ENCODE measurements at regions not wholly inside any gene's neighbourhood (a gene's known extent, or its start where the extent isn't known, plus 50 kb on each side); places are given as distances from the start of the nearest gene placed in this dataset.
"Not testable (repeated sequence)": the region's sequence is repeated elsewhere in the genome, so short reads cannot be mapped to it uniquely, and the experiment has no call there.

DNA sequence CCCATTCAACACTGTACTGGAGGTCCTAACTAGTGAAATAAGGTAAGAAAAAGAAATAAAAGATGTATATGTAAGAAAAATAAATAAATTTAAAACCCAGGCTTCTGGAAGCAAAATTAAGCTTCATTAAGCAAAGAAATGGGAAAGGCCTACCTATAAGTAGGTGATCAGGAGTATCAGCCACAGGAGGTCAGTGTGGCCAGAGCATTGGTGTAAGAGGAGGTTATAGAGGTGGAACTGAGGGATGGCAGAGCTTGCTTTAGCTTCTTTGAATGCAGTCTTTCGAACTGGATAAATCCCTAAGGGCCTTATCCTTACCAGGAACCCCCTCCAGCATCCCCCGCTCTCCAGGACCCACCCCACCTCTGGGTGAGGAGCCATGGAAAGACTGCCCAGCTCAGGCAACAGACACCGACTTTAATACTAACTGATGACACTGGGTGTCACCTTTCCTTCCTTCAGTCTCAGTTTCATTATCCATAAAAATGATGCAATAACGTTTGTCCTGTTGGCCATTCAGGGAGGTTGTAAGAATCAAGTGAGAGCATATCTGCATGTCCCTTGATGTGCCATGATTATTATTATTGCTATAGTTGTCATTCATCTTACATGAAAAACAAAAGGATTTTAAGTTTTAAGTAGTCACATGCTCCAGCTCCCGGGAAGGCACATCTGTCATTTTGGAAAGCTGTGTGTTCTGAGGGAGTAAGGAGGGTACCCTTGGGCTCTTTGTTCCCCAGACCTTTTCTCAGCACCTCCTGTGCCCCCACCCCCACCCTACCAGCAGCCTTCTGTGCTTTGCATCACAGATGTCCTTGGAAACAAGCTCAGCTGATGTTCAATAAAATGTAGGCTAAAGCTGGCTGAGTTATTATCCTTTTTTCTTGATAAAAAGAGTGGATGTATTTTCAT, 50.8 kb upstream of the CTNNA1 start:
- no peak for FAIRE-seq

DNA sequence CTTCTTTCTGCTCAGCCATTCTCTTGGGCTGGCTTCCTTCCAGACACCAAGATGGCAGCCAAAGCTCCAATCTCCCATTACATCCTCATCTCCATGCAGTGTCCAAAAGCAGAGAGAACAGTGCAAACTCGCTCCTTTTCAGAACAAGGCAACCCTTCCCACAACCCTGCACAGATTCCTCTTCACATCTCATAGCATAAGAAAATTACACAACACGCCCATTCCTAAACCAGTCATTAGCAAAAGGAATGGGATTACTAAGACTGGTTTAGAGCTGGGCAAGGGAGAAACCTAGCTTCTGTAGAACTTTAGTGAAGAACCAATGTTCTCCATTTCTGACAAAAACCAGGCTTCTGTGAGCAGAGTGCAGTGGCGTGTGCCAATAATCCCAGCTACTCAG, 51.5 kb upstream of the CTNNA1 start:
- no peak for FAIRE-seq

DNA sequence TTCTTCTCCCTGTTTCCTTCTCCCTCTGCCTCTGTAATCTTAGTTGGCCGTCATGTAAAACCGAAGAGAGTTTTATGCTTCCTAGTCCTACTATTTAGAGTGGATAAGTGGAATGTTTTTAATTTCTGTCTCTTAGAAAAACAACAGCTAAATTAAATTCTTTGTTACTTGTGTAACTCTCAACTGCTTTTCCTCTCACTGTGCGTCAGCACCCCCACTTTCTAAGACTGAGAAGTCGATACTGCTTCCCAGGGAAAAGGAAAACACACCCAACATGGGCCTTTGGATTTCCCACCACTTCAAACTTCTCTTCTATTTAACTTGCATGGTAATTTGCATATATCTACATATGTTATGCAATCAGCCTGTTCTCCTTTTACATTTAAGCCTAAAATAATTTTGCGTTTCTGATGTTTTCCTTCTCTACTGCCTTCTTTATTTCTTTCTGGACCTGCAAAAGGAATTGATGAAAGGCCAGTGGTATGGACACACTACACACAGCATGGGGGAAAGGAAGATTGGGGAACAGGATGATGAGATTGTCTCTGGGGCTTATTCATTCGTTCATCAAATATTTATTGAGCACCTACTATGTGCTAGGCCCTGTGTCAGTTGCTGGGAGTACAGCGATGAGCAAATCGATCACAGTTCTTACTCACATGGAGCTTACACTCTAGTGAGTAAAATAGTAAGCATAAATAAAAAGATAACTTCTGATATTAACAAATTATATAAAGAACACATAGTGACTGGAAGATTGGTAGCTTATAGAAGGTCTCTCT, 52.5 kb upstream of the CTNNA1 start:
- FAIRE-seq: peak; percentile 65

GRCh38 chr5:138699482-138699881, 53.7 kb upstream of the CTNNA1 start:
- FAIRE-seq: no peak

- FAIRE-seq: no peak
Observed at GRCh38 chr5:138698713-138699112, 54.5 kb upstream of the CTNNA1 start.

DNA sequence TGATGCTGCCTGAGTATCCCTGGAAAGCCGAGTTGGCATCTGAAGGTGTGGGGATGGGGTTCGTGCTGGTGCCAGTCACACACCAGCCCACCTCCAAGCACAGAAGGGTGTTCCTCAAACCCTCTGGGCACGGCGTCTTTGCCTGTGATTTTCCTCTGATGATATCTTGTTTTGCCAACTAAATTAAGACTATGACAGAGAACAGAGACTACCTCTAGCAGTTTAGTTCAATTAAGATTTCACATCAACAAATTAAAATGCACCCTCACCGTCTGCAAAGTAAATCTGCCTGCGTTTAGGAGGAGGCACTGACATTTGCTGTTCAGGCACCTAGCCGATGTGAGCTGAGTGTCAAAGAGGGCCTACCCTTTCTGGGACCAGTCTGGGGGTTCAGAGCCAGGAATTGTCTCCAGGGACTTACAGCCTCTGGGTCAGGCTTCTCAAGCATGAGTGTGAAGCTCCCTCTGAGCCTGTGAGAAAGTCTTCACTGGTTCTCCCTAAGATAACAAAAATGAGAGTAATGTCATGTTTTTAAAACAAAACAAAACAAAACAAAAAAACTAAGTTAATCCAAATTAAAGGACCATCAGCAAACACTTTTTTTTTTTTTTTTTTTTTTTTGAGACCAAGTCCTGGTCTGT, 55.4 kb upstream of the CTNNA1 start:
- FAIRE-seq: peak; percentile 78

DNA sequence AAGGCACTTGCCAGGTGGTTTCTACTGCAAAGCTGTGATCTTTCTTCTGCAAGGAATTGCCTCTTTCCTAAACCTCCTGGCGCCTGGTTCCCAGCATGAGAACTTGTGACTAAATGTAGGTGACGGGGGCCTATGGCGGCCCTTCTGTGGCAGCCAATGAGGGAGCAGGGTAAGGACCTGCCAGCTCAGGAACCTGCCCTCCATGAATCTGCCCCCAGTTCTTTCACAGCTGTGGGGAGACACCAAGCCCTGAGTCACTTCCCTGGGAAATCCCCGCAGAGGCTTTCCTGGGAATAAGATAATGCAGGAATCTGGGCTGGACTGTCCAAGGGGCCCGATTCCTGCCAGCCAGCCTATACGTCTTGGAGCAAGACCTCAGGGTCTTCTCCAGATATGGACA, 56.7 kb upstream of the CTNNA1 start:
- FAIRE-seq: no peak

DNA sequence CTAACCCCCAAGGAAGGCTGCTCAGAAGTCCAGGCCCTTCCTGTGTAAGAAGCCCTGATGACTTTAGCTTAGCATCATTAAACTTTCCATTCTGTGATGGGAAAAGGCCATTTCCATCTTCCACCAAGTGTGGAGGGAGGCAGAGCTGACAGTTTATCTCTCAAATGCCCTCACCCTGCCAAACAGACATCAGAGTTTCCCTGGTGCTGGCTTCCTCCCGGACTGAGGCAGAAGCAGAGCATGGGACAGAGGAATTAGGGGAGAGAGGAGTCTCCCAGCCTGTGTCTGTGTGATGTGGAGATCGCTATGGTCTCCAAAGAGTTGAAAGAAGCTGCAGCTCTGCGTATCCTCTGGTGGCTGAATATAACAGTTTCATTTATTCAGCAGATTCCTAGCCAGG, 57.4 kb upstream of the CTNNA1 start:
- FAIRE-seq: no peak

GRCh38 chr5:138694146-138694545, 59.1 kb upstream of the CTNNA1 start:
- FAIRE-seq: no peak

GRCh38 chr5:138692370-138692769, 60.9 kb upstream of the CTNNA1 start:
- no peak for FAIRE-seq

- no peak for FAIRE-seq
Observed at GRCh38 chr5:138686668-138687067, 66.6 kb upstream of the CTNNA1 start.

- no peak for FAIRE-seq
Observed at GRCh38 chr5:138685193-138685745, 68.0 kb upstream of the CTNNA1 start.

- not testable (repeated sequence) for FAIRE-seq
Observed at GRCh38 chr5:138682462-138682861, 70.8 kb upstream of the CTNNA1 start.

DNA sequence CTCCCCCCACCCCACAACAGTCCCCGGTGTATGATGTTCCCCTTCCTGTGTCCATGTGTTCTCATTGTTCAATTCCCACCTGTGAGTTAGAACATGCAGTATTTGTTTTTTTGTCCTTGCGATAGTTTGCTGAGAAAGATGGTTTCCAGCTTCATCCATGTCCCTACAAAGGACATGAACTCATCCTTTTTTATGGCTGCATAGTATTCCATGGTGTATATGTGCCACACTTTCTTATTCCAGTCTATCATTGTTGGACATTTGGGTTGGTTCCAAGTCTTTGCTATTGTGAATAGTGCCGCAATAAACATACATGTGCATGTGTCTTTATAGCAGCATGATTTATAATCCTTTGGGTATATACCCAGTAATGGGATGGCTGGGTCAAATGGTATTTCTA, 74.4 kb upstream of the CTNNA1 start:
- not testable (repeated sequence) for FAIRE-seq

DNA sequence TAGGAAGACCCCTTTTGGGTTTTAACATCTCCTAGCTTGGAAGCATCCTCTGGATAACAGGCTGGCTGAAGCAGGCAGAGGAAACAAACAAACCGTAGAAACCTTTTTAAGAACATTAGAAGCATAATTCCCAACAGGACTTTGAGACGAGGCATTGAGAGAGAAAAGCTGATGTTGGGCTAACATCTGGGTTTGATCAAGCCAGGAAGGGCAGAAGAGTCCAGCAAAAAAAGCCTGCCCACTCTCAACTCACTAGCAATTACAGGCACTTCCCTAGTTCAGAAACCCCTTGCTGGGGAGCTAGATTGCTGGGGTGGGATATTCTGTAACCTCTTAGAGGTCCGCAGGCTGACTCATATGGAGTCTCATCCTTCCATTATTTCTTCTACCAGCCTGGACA, 75.4 kb upstream of the CTNNA1 start:
- FAIRE-seq: no peak

GRCh38 chr5:138676556-138677193, 76.5 kb upstream of the CTNNA1 start:
- FAIRE-seq: no peak

GRCh38 chr5:138676002-138676401, 77.2 kb upstream of the CTNNA1 start:
- FAIRE-seq: no peak

GRCh38 chr5:138668451-138669380, 84.5 kb upstream of the CTNNA1 start:
- FAIRE-seq: no peak

- not testable (repeated sequence) for FAIRE-seq
Observed at GRCh38 chr5:138667782-138668331, 85.4 kb upstream of the CTNNA1 start.

DNA sequence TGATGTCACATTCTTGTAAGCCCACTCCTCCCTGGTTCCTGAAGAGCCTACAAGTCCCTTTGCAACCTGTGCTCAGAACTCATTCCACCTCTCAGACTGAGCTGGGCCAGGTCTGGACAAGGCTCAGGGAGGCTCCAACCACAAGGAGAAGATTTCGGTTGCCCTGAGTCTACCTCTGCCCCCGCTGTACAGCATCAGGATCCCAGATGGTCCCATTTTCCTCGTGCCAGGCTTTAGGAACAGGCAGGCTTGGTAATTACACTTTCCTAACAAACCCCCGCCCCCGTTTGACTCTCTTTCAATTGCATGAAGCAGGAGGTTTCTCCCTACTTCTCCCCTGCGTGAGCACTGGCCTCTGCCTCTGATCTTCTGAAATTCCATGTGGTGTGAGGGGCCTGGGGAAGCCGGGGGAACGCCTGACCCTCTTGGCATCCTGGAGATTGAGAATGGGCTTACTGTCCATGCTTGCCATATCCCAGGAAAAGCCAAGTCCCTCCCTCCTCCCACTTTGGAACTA, 86.9 kb upstream of the CTNNA1 start:
- FAIRE-seq: no peak

GRCh38 chr5:138665261-138665660, 88.0 kb upstream of the CTNNA1 start:
- no peak for FAIRE-seq

Measured in endometrium (tissue), 2 donors.